HL-60/S4 treated with retinoic acid at 250 ng/mL for 4 days and 3 days (cell line): ENCODE measurements at regions not wholly inside any gene's neighbourhood (a gene's known extent, or its start where the extent isn't known, plus 50 kb on each side); places are given as distances from the start of the nearest gene placed in this dataset.
"Not testable (repeated sequence)": the region's sequence is repeated elsewhere in the genome, so short reads cannot be mapped to it uniquely, and the experiment has no call there.

Experiments used
- in situ Hi-C: fragments of 300-500 bp; cut with MboI; formaldehyde crosslinking; loops from 2 replicates; pipeline ENCODE4 v1.7.0; 2022; ENCODE audit warnings: low sequenced_read_pairs

GRCh38 chr3:193922034-193922774, 213.7 kb upstream of the HES1 start:
- in situ Hi-C loops: no loop called here

GRCh38 chr3:193923958-193924357, 212.0 kb upstream of the HES1 start:
- in situ Hi-C loops: not testable (repeated sequence)

- in situ Hi-C loops: not testable (repeated sequence)
Observed at GRCh38 chr3:193926071-193926470, 209.9 kb upstream of the HES1 start.

- in situ Hi-C loops: not testable (repeated sequence)
Observed at GRCh38 chr3:193927413-193928206, 208.3 kb upstream of the HES1 start.

- in situ Hi-C loops: no loop called here
Observed at GRCh38 chr3:193928354-193929209, 207.4 kb upstream of the HES1 start.

- in situ Hi-C loops: no loop called here
Observed at GRCh38 chr3:193929373-193929772, 206.6 kb upstream of the HES1 start.

GRCh38 chr3:193929921-193930646, 205.9 kb upstream of the HES1 start:
- in situ Hi-C loops: no loop called here

GRCh38 chr3:193932136-193932535, 203.8 kb upstream of the HES1 start:
- in situ Hi-C loops: no loop called here

- in situ Hi-C loops: no loop called here
Observed at GRCh38 chr3:193932576-193932975, 203.4 kb upstream of the HES1 start.

- in situ Hi-C loops: no loop called here
Observed at GRCh38 chr3:193933451-193933850, 202.5 kb upstream of the HES1 start.

- in situ Hi-C loops: no loop called here
Observed at GRCh38 chr3:193935916-193936315, 200.0 kb upstream of the HES1 start.

GRCh38 chr3:193938613-193939012, 197.3 kb upstream of the HES1 start:
- in situ Hi-C loops: no loop called here

- in situ Hi-C loops: no loop called here
Observed at GRCh38 chr3:193939527-193939926, 196.4 kb upstream of the HES1 start.

GRCh38 chr3:193940526-193940925, 195.4 kb upstream of the HES1 start:
- in situ Hi-C loops: no loop called here

GRCh38 chr3:193941486-193941885, 194.5 kb upstream of the HES1 start:
- in situ Hi-C loops: no loop called here

GRCh38 chr3:193942516-193943055, 193.4 kb upstream of the HES1 start:
- in situ Hi-C loops: no loop called here

- in situ Hi-C loops: no loop called here
Observed at GRCh38 chr3:193943200-193943599, 192.7 kb upstream of the HES1 start.

GRCh38 chr3:193943851-193944517, 192.0 kb upstream of the HES1 start:
- in situ Hi-C loops: no loop called here

- in situ Hi-C loops: no loop called here
Observed at GRCh38 chr3:193944518-193944884, 191.4 kb upstream of the HES1 start.

GRCh38 chr3:193945143-193945542, 190.8 kb upstream of the HES1 start:
- in situ Hi-C loops: no loop called here
